RWPE2 (cell line): ENCODE measurements at regions not wholly inside any gene's neighbourhood (a gene's known extent, or its start where the extent isn't known, plus 50 kb on each side); places are given as distances from the start of the nearest gene placed in this dataset.

Experiments used
- ATAC-seq: fragments of 200-7000 bp; cut with Tn5 transposase; 3 replicates; pipeline ENCODE4 v1.9.1; 2021; ENCODE audit warnings: low read depth
- DNase-seq: peaks from one replicate; pipeline ENCODE4 v3.0.0-alpha.2; 2020; ENCODE audit warnings: low spot score
- H3K27ac ChIP-seq: fragments of 450-650 bp; 2 replicates; pipeline ENCODE4 v1.5.1; 2017; ENCODE audit warnings: mild to moderate bottlenecking; ENCODE audit not compliant: poor library complexity, severe bottlenecking
- H3K27me3 ChIP-seq: fragments of 250-450 bp; sonication (Bioruptor Pico); 2 replicates; pipeline ENCODE4 v1.5.1; 2021; ENCODE audit warnings: mild to moderate bottlenecking, moderate library complexity; ENCODE audit not compliant: insufficient read depth, poor library complexity, severe bottlenecking
- H3K36me3 ChIP-seq: fragments of 250-450 bp; sonication (Bioruptor Pico); 2 replicates; pipeline ENCODE4 v1.5.1; 2020; ENCODE audit warnings: low read depth, mild to moderate bottlenecking, moderate library complexity
- H3K4me1 ChIP-seq: fragments of 250-450 bp; sonication (Bioruptor Pico); 2 replicates; pipeline ENCODE4 v1.5.1; 2021; ENCODE audit warnings: mild to moderate bottlenecking, moderate library complexity; ENCODE audit not compliant: insufficient read depth, poor library complexity, severe bottlenecking
- H3K4me3 ChIP-seq: fragments of 250-450 bp; sonication (Bioruptor Pico); 2 replicates; pipeline ENCODE4 v1.5.1; 2021; ENCODE audit warnings: mild to moderate bottlenecking, moderate library complexity; ENCODE audit not compliant: severe bottlenecking
- H3K9me3 ChIP-seq: fragments of 250-450 bp; sonication (Bioruptor Pico); 2 replicates; pipeline ENCODE4 v1.5.1; 2021; ENCODE audit warnings: mild to moderate bottlenecking, moderate library complexity; ENCODE audit not compliant: severe bottlenecking
- CTCF ChIP-seq: fragments of 450-650 bp; IDR thresholded peaks from one replicate; pipeline ENCODE4 v1.5.1; 2017; ENCODE audit warnings: mild to moderate bottlenecking, moderate library complexity; ENCODE audit not compliant: poor library complexity, severe bottlenecking

GRCh38 chr7:131218727-131219128 lies 108.9 kb upstream of the MKLN1 start:
- Histone ChIP-seq H3K4me1 (no peaks in the 10 kb centered on the region), H3K4me3 (no peak overlapping the region), H3K27ac (no peak overlapping the region), H3K27me3 (no peaks in the 10 kb centered on the region), H3K9me3 (no peaks in the 10 kb centered on the region), H3K36me3 (no peaks in the 10 kb centered on the region)
- DNase-seq (no peak), ATAC-seq (no peak)
- no peak for TF ChIP-seq CTCF

GRCh38 chr7:131219312-131220041 lies 108.2 kb upstream of the MKLN1 start:
- H3K4me1 ChIP-seq: no peaks in the 10 kb centered on the region
- DNase-seq: no peak
- H3K27ac ChIP-seq: no peak overlapping the region
- TF ChIP-seq CTCF: no peak
- no peaks in the 10 kb centered on the region for H3K27me3 ChIP-seq
- H3K4me3 ChIP-seq: no peak overlapping the region
- H3K9me3 ChIP-seq: no peaks in the 10 kb centered on the region
- H3K36me3 ChIP-seq: no peaks in the 10 kb centered on the region
- ATAC-seq: no peak

GRCh38 chr7:131221061-131221460 lies 106.6 kb upstream of the MKLN1 start:
- no peak for ATAC-seq
- H3K4me1 ChIP-seq: no peaks in the 10 kb centered on the region
- H3K36me3 ChIP-seq: no peaks in the 10 kb centered on the region
- H3K9me3 ChIP-seq: no peaks in the 10 kb centered on the region
- no peaks in the 10 kb centered on the region for H3K27me3 ChIP-seq
- DNase-seq: no peak
- TF ChIP-seq CTCF: no peak
- H3K27ac ChIP-seq: no peak overlapping the region
- no peak overlapping the region for H3K4me3 ChIP-seq

DNA sequence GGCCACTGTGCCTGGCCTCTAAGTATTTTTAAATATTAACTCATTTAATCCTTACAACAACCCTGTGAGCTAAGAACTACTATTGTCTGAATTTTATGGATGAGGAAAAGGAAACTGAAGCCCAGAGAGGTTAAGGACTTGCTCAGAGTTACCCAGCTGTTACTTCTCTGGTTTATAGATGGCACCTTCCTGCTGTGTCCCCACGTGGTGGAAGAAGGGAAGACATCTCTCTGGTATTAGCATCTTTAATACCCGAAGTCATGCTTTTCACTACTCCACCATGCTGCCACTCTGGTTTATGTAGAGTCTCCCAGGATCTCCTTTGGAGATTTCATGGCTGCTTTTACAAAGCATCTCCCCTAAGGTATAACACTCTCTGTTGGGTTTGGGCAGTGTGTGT lies 105.5 kb upstream of the MKLN1 start:
- Histone ChIP-seq H3K27me3 (no peaks in the 10 kb centered on the region), H3K4me1 (no peaks in the 10 kb centered on the region), H3K36me3 (no peaks in the 10 kb centered on the region), H3K27ac (no peak overlapping the region), H3K4me3 (no peak overlapping the region), H3K9me3 (no peaks in the 10 kb centered on the region)
- no peak for ATAC-seq
- no peak for TF ChIP-seq CTCF
- no peak for DNase-seq

DNA sequence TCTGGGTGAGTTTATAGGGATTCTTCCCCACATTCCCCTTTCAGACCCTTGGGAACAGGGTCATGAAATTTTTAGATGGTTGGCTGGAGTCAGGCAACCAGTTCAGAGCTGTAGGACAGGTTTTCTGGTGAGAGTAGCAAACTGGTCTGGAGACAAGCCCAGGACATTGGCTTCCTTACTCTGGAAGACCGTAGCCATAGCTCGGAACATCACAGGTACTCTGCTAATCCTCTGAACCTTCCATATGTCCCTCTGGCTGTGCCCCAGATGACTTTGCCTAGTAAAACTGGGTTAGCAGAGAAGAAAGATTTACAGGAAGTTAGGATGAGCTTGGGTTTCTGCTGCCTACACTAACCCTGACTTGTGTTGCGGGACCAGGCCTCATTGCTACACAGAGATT lies 104.5 kb upstream of the MKLN1 start:
- Histone ChIP-seq H3K4me3 (no peak overlapping the region), H3K36me3 (no peaks in the 10 kb centered on the region), H3K9me3 (no peaks in the 10 kb centered on the region), H3K27ac (no peak overlapping the region), H3K27me3 (no peaks in the 10 kb centered on the region), H3K4me1 (no peaks in the 10 kb centered on the region)
- ATAC-seq (no peak), DNase-seq (no peak)
- TF ChIP-seq CTCF: no peak
